Body of pancreas (tissue), 4 donors: ENCODE measurements at regions not wholly inside any gene's neighbourhood (a gene's known extent, or its start where the extent isn't known, plus 50 kb on each side); places are given as distances from the start of the nearest gene placed in this dataset.

Source experiments
- ATAC-seq: fragments of 150-250 bp; one replicate; pipeline ENCODE4 v1.9.1; 2016
- DNase-seq, 4 donors: peaks; one replicate each; pipeline ENCODE4 v3.0.0-alpha.2; 2019
- H3K27ac ChIP-seq, 4 donors: fragments of 200-600 bp; sonication (generic); 1 replicate in 3 of 4; 2 replicates in 1 of 4; pipeline versions ENCODE4 v1.5.1 to v1.6.1; 2016 to 2019; ENCODE audit warnings: mild to moderate bottlenecking in 1 of 4, mixed read lengths in 1 of 4, moderate library complexity in 1 of 4
- H3K27me3 ChIP-seq, 2 donors: fragments of 200-600 bp; sonication (generic); one replicate each; pipeline ENCODE4 v1.6.0; 2016; ENCODE audit warnings: mild to moderate bottlenecking in 1 of 2
- H3K36me3 ChIP-seq, 2 donors: fragments of 200-600 bp; sonication (generic); replicated peaks in 1 of 2; 2 replicates each; pipeline ENCODE4 v1.5.1; 2016; ENCODE audit warnings: low read depth in 2 of 2; ENCODE audit not compliant: insufficient read depth in 1 of 2
- H3K4me1 ChIP-seq: fragments of 200-600 bp; sonication (generic); one replicate; pipeline ENCODE4 v1.6.0; 2016
- H3K4me3 ChIP-seq, 2 donors: fragments of 200-600 bp; sonication (generic); 1 replicate in 1 of 2; 2 replicates in 1 of 2; pipeline ENCODE4 v1.5.1; 2016 to 2019
- H3K9me3 ChIP-seq, 3 donors: fragments of 200-600 bp; sonication (generic); 1 replicate in 2 of 3; 2 replicates in 1 of 3; pipeline ENCODE4 v1.5.1; 2016
- CTCF ChIP-seq, 7 experiments: fragments of 450-650 bp in 4 of 7; fragments of 200-600 bp in 3 of 7; sonication (generic) in 3 of 7; IDR thresholded peaks; one replicate each; pipeline ENCODE4 v1.5.1; 2016 to 2019; ENCODE audit warnings: antibody characterized with exemption in 7 of 7
- POLR2A ChIP-seq, 3 donors: fragments of 450-650 bp; IDR thresholded peaks; one replicate each; pipeline ENCODE4 v1.6.1; 2016; ENCODE audit warnings: antibody characterized with exemption in 3 of 3, mild to moderate bottlenecking in 2 of 3
- WGBS, 2 donors: methylation state at CpG; one replicate each; pipeline ENCODE4 v1.1.5; 2017; 5-methylcytosine and 5-hydroxymethylcytosine counted together
- intact Hi-C: fragments of 100-400 bp; cut with DNase I; formaldehyde crosslinking; loops from one replicate; pipeline ENCODE4 v1.15.1; 2023

GRCh38 chr4:37000281-37000680 lies 244.3 kb upstream of the NWD2 start:
- 61 to 79% methylated on average over 2 of the region's 2 CpGs for WGBS, 2 donors

GRCh38 chr4:37001688-37002436 lies 242.7 kb upstream of the NWD2 start:
- Histone ChIP-seq H3K27ac (no peak overlapping the region), H3K27me3 (no peaks in the 10 kb centered on the region), H3K9me3 (no peaks in the 10 kb centered on the region), H3K4me1 (no peaks in the 10 kb centered on the region), H3K4me3 (no peak overlapping the region), H3K36me3 (no peaks in the 10 kb centered on the region)
- no peak for ATAC-seq
- no peak for DNase-seq
- TF ChIP-seq CTCF (IDR thresholded peaks at IDR 0.05) (no peak), POLR2A (IDR thresholded peaks at IDR 0.05) (no peak)
- 88 to 89% methylated on average over 30 of the region's 30 CpGs for WGBS, 2 donors
- intact Hi-C loops: no loop called here

More at GRCh38 chr4:37000281-37000680, 244.3 kb upstream of the NWD2 start:
- H3K9me3 ChIP-seq: no peaks in the 10 kb centered on the region
- no peak overlapping the region for H3K27ac ChIP-seq
- TF ChIP-seq POLR2A (IDR thresholded peaks at IDR 0.05) (no peak), CTCF (IDR thresholded peaks at IDR 0.05) (no peak)
- intact Hi-C loops: no loop called here
- no peak overlapping the region for H3K4me3 ChIP-seq
- no peaks in the 10 kb centered on the region for H3K27me3 ChIP-seq
- no peaks in the 10 kb centered on the region for H3K36me3 ChIP-seq
- DNase-seq: no peak
- no peaks in the 10 kb centered on the region for H3K4me1 ChIP-seq
- no peak for ATAC-seq

- Histone ChIP-seq H3K27ac (no peak overlapping the region), H3K9me3 (no peaks in the 10 kb centered on the region), H3K36me3 (no peaks in the 10 kb centered on the region), H3K4me1 (no peaks in the 10 kb centered on the region), H3K27me3 (no peaks in the 10 kb centered on the region), H3K4me3 (no peak overlapping the region)
- 35 to 45% methylated on average over 2 of the region's 2 CpGs for WGBS, 2 donors
- DNase-seq (no peak), ATAC-seq (no peak)
- no peak for TF ChIP-seq CTCF (IDR thresholded peaks at IDR 0.05)
- TF ChIP-seq POLR2A (IDR thresholded peaks at IDR 0.05): no peak
- intact Hi-C loops: no loop called here
Measured at GRCh38 chr4:37002625-37003024, 241.9 kb upstream of the NWD2 start.

- TF ChIP-seq POLR2A (IDR thresholded peaks at IDR 0.05) (no peak), CTCF (IDR thresholded peaks at IDR 0.05) (no peak)
- peaks cover 5% of the 10 kb centered on the region for H3K4me1 ChIP-seq
- DNase-seq (peak; percentile 46 to 78 (median 62)), ATAC-seq (peak; percentile 95)
- no peaks in the 10 kb centered on the region for H3K36me3 ChIP-seq
- WGBS, 2 donors: 10 to 17% methylated on average over 2 of the region's 2 CpGs
- H3K9me3 ChIP-seq: no peaks in the 10 kb centered on the region
- H3K4me3 ChIP-seq: no peak overlapping the region
- intact Hi-C loops: no loop called here
- H3K27ac ChIP-seq: peak overlapping the region in 1 of 4 donors; percentile 49
- no peaks in the 10 kb centered on the region for H3K27me3 ChIP-seq
Measured at GRCh38 chr4:37008199-37008598, 236.3 kb upstream of the NWD2 start.

- Histone ChIP-seq H3K4me3 (no peak overlapping the region), H3K4me1 (no peaks in the 10 kb centered on the region), H3K36me3 (no peaks in the 10 kb centered on the region), H3K27ac (no peak overlapping the region), H3K9me3 (no peaks in the 10 kb centered on the region), H3K27me3 (no peaks in the 10 kb centered on the region)
- intact Hi-C loops: no loop called here
- ATAC-seq (no peak), DNase-seq (no peak)
- no peak for TF ChIP-seq POLR2A (IDR thresholded peaks at IDR 0.05)
- no peak for TF ChIP-seq CTCF (IDR thresholded peaks at IDR 0.05)
Measured at GRCh38 chr4:37014584-37014983, 230.0 kb upstream of the NWD2 start.
